PC-3 (cell line): ENCODE measurements at regions not wholly inside any gene's neighbourhood (a gene's known extent, or its start where the extent isn't known, plus 50 kb on each side); places are given as distances from the start of the nearest gene placed in this dataset.

Experiments
- ATAC-seq: fragments of 200-7000 bp; cut with Tn5 transposase; 2 replicates; pipeline ENCODE4 v1.9.1; 2020; ENCODE audit warnings: mild to moderate bottlenecking, moderate library complexity
- BruUV-seq: library from RNA; stranded (reverse); fragments of 400-500 nt; replicated peaks from 2 replicates; lab custom pipeline; 2021; lab: Mats Ljungman, UMichigan
- CTCF ChIA-PET: fragments of 300-600 bp; sonication (Branson Sonifier 250); formaldehyde crosslinking; loops from one replicate; lab custom pipeline; 2022; ENCODE audit warnings: antibody characterized with exemption; lab: Charles Lee
- POLR2A ChIA-PET: fragments of 300-600 bp; sonication (Branson Sonifier 250); formaldehyde crosslinking; loops from one replicate; lab custom pipeline; 2022; ENCODE audit warnings: antibody characterized with exemption; ENCODE audit not compliant: unreplicated experiment; lab: Charles Lee
- DNase-seq: peaks from one replicate; pipeline ENCODE4 v3.0.0-alpha.2; 2015
- H2AFZ ChIP-seq: fragments of 300-600 bp; sonication (generic); 2 replicates; pipeline ENCODE4 v1.6.0; 2016; ENCODE audit warnings: antibody characterized with exemption, low read length
- H3F3A ChIP-seq: fragments of 300-600 bp; sonication (generic); one replicate; pipeline ENCODE4 v1.6.0; 2017; ENCODE audit warnings: antibody characterized with exemption, low read length, control low read depth, mild to moderate bottlenecking; ENCODE audit not compliant: unreplicated experiment
- H3K27ac ChIP-seq: fragments of 300-600 bp; sonication (generic); 2 replicates; pipeline ENCODE4 v1.5.1; 2016; ENCODE audit warnings: mild to moderate bottlenecking, low read length
- H3K27me3 ChIP-seq: fragments of 300-600 bp; sonication (generic); 2 replicates; pipeline ENCODE4 v1.6.1; 2016; ENCODE audit warnings: low read length, mixed read lengths
- H3K36me3 ChIP-seq: fragments of 300-600 bp; sonication (generic); 2 replicates; pipeline ENCODE4 v1.6.1; 2016; ENCODE audit warnings: low read depth, mixed run types, low read length, mixed read lengths
- H3K4me1 ChIP-seq: fragments of 300-600 bp; sonication (generic); 2 replicates; pipeline ENCODE4 v1.5.1; 2016; ENCODE audit warnings: low read length; ENCODE audit not compliant: insufficient read depth
- H3K4me2 ChIP-seq: fragments of 300-600 bp; sonication (generic); 2 replicates; pipeline ENCODE4 v1.6.0; 2016; ENCODE audit warnings: low read length
- H3K4me3 ChIP-seq: fragments of 300-600 bp; sonication (generic); 2 replicates; pipeline ENCODE4 v1.5.1; 2016; ENCODE audit warnings: mild to moderate bottlenecking, low read length, mixed read lengths
- H3K79me2 ChIP-seq: fragments of 300-600 bp; sonication (generic); 2 replicates; pipeline ENCODE4 v1.6.1; 2017; ENCODE audit warnings: low read length, mixed read lengths
- H3K9ac ChIP-seq: fragments of 300-600 bp; sonication (generic); 2 replicates; pipeline ENCODE4 v1.6.0; 2016; ENCODE audit warnings: mild to moderate bottlenecking, low read length
- H3K9me2 ChIP-seq: fragments of 300-600 bp; sonication (generic); replicated peaks from 2 replicates; pipeline ENCODE4 v1.6.1; 2016; ENCODE audit warnings: mixed run types, low read length, mixed read lengths
- H3K9me3 ChIP-seq: fragments of 300-600 bp; sonication (generic); 2 replicates; pipeline ENCODE4 v1.6.1; 2016; ENCODE audit warnings: low read length, mixed read lengths
- H4K20me1 ChIP-seq: fragments of 300-600 bp; sonication (generic); 2 replicates; pipeline ENCODE4 v1.6.1; 2016; ENCODE audit warnings: low read length, mixed read lengths
- EZH2 ChIP-seq: fragments of 300-600 bp; sonication (generic); IDR thresholded peaks from one replicate; pipeline ENCODE4 v1.6.1; 2017; ENCODE audit warnings: antibody characterized with exemption, mild to moderate bottlenecking, low read length; ENCODE audit not compliant: unreplicated experiment
- EZH2phosphoT487 ChIP-seq: fragments of 300-600 bp; sonication (generic); IDR thresholded peaks from 2 replicates; pipeline ENCODE4 v1.6.1; 2018; ENCODE audit warnings: mild to moderate bottlenecking, antibody characterized with exemption, low read length, borderline replicate concordance
- intact Hi-C: fragments of 100-400 bp; cut with micrococcal nuclease; formaldehyde crosslinking; loops from 2 replicates; pipeline ENCODE4 v1.9.0; 2023
- TF ChIP-seq, protein P1 (sequence below): fragments of 300-600 bp; sonication (generic); conservative IDR thresholded peaks from 2 replicates; pipeline ENCODE4 v1.5.1; 2017; ENCODE audit warnings: antibody characterized with exemption, low read depth, mild to moderate bottlenecking, low read length

DNA sequence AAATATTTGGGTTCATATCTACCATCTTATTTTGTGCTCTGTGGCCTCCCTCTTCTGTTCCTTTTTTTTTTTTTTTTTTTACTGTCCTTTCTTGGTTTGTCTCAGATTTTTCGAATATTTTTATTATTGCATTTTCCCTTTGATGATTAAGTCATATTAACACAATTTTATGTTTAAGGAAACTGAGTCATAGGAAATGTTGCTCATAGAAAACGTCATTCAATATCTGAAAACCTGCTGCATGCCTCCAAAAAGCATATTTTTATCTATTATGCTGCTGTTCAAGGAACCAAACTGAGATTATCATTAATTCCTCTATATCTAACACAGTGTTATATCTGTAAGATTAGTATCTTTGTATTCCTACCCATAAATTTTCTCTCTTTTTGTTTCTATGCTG, 614.3 kb upstream of the SLC8A1 start:
- H2AFZ ChIP-seq = no peak overlapping the region
- no TSS peak for BruUV-seq
- CTCF ChIA-PET = no interaction called here
- H3K79me2 ChIP-seq = no peaks in the 10 kb centered on the region
- no peaks in the 10 kb centered on the region for H3F3A ChIP-seq
- H3K9ac ChIP-seq = no peak overlapping the region
- H3K27ac ChIP-seq = peak overlapping the region; percentile 9; the same call in 1 of the 2 replicates
- ATAC-seq (no peak), DNase-seq (peak; percentile 24)
- H3K9me3 ChIP-seq = no peaks in the 10 kb centered on the region
- peaks cover 32% of the 10 kb centered on the region for H3K4me1 ChIP-seq
- intact Hi-C loops = loop anchor here (5.0 to 10.0 kb wide), 2 partner anchors 136 to 329 kb away; no protein-coding TSS in a partner anchor
- H4K20me1 ChIP-seq = no peaks in the 10 kb centered on the region
- TF ChIP-seq, protein P1, sequence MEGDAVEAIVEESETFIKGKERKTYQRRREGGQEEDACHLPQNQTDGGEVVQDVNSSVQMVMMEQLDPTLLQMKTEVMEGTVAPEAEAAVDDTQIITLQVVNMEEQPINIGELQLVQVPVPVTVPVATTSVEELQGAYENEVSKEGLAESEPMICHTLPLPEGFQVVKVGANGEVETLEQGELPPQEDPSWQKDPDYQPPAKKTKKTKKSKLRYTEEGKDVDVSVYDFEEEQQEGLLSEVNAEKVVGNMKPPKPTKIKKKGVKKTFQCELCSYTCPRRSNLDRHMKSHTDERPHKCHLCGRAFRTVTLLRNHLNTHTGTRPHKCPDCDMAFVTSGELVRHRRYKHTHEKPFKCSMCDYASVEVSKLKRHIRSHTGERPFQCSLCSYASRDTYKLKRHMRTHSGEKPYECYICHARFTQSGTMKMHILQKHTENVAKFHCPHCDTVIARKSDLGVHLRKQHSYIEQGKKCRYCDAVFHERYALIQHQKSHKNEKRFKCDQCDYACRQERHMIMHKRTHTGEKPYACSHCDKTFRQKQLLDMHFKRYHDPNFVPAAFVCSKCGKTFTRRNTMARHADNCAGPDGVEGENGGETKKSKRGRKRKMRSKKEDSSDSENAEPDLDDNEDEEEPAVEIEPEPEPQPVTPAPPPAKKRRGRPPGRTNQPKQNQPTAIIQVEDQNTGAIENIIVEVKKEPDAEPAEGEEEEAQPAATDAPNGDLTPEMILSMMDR = no peak
- TF ChIP-seq EZH2phosphoT487 = no peak
- no peak for TF ChIP-seq EZH2
- no peak overlapping the region for H3K4me3 ChIP-seq
- H3K9me2 ChIP-seq = no peaks in the 10 kb centered on the region
- H3K27me3 ChIP-seq = no peaks in the 10 kb centered on the region
- no peaks in the 10 kb centered on the region for H3K36me3 ChIP-seq
- POLR2A ChIA-PET = no interaction called here
- 0 out of 2 replicates have a peak overlapping the region, but pooled peaks have one; percentile 1 for H3K4me2 ChIP-seq

DNA sequence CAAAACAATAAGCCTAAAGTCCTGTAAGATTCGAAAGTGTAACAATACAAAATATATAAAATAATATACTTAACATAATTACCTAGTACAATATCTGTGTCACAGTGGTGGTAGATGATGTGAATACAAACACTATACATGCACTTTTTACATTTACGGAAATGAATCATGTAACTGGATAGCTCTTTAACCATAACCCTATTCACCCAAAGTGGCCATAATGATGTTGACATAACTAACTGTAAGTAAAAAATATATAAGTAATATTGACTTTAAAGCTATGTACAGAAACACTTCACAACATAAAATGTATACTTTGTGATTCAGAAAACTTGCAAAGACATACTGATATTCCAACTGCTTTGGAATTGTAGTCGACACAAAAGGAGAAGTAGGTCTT, 616.9 kb upstream of the SLC8A1 start:
- no peak for TF ChIP-seq EZH2phosphoT487
- H3K79me2 ChIP-seq = no peaks in the 10 kb centered on the region
- H4K20me1 ChIP-seq = no peaks in the 10 kb centered on the region
- H3K9me3 ChIP-seq = no peaks in the 10 kb centered on the region
- BruUV-seq = no TSS peak
- no peaks in the 10 kb centered on the region for H3K36me3 ChIP-seq
- no peak overlapping the region for H2AFZ ChIP-seq
- H3F3A ChIP-seq = no peaks in the 10 kb centered on the region
- H3K4me1 ChIP-seq = peaks cover 32% of the 10 kb centered on the region
- ChIA-PET POLR2A (no interaction called here), CTCF (no interaction called here)
- intact Hi-C loops = loop anchor here (5.0 to 10.0 kb wide), 2 partner anchors 134 to 326 kb away; no protein-coding TSS in a partner anchor
- H3K27ac ChIP-seq = peak overlapping the region; percentile 77
- ATAC-seq (peak; percentile 88), DNase-seq (peak; percentile 72)
- H3K9ac ChIP-seq = peak overlapping the region; percentile 49
- no peak overlapping the region for H3K4me3 ChIP-seq
- H3K27me3 ChIP-seq = no peaks in the 10 kb centered on the region
- H3K9me2 ChIP-seq = no peaks in the 10 kb centered on the region
- peak overlapping the region; percentile 58 for H3K4me2 ChIP-seq

DNA sequence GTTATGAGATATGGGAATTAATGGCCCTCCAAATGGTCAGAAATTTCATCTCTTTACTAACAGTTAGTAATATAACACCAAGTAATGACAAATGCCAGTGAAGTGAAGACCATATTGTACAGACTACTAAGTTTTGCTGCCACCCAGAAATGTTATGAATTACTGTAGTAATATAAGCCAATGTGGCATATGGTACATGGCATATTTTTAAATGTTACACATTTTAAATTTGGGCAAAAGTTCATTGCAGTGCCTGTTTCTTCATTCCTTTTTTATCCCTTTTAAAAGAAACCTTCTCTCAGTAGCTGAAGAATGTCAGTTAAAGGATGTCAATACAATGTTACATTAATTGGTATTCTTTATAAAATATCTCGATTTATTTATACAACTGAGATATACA, 626.5 kb upstream of the SLC8A1 start:
- H3K27ac ChIP-seq = no peak overlapping the region
- no peak overlapping the region for H3K4me2 ChIP-seq
- TF ChIP-seq, protein P1 = no peak
- CTCF ChIA-PET = no interaction called here
- no peaks in the 10 kb centered on the region for H3K36me3 ChIP-seq
- no TSS peak for BruUV-seq
- no peaks in the 10 kb centered on the region for H3K9me2 ChIP-seq
- H3K4me1 ChIP-seq = no peaks in the 10 kb centered on the region
- H2AFZ ChIP-seq = no peak overlapping the region
- H3K9ac ChIP-seq = no peak overlapping the region
- ATAC-seq (no peak), DNase-seq (no peak)
- H3F3A ChIP-seq = no peaks in the 10 kb centered on the region
- H3K9me3 ChIP-seq = no peaks in the 10 kb centered on the region
- H3K79me2 ChIP-seq = no peaks in the 10 kb centered on the region
- intact Hi-C loops = no loop called here
- no peaks in the 10 kb centered on the region for H4K20me1 ChIP-seq
- H3K27me3 ChIP-seq = no peaks in the 10 kb centered on the region
- no peak overlapping the region for H3K4me3 ChIP-seq
- POLR2A ChIA-PET = no interaction called here
